Fibroblast of lung (primary cell): ENCODE measurements at regions not wholly inside any gene's neighbourhood (a gene's known extent, or its start where the extent isn't known, plus 50 kb on each side); places are given as distances from the start of the nearest gene placed in this dataset.

ENCODE experiments used
- DNase-seq, 2 donors: peaks; one replicate each; pipeline versions ENCODE4 v3.0.0 to v3.0.0-alpha.2; 2010; ENCODE audit warnings: low read depth in 2 of 2
- H2AFZ ChIP-seq: 2 replicates; pipeline ENCODE4 v1.5.1; 2012; ENCODE audit warnings: low read length, control low read depth, inconsistent platforms
- H3K27ac ChIP-seq: 2 replicates; pipeline ENCODE4 v1.5.1; 2011; ENCODE audit warnings: low read length, control low read depth; ENCODE audit not compliant: insufficient read depth
- H3K27me3 ChIP-seq: 2 replicates; pipeline ENCODE4 v1.5.1; 2011; ENCODE audit warnings: mild to moderate bottlenecking, low read length; ENCODE audit not compliant: control insufficient read depth, insufficient read depth
- H3K36me3 ChIP-seq: 2 replicates; pipeline ENCODE4 v1.5.1; 2011; ENCODE audit warnings: low read length; ENCODE audit not compliant: control insufficient read depth, insufficient read depth
- H3K4me1 ChIP-seq: 2 replicates; pipeline ENCODE4 v1.5.1; 2011; ENCODE audit warnings: low read length; ENCODE audit not compliant: control insufficient read depth, insufficient read depth; ENCODE audit errors: extremely low read depth
- H3K4me2 ChIP-seq: 2 replicates; pipeline ENCODE4 v1.5.1; 2011; ENCODE audit warnings: low read length, control low read depth; ENCODE audit not compliant: insufficient read depth; ENCODE audit errors: extremely low read depth
- H3K4me3 ChIP-seq, 4 experiments: fragments of 200-600 bp in 1 of 4; sonication (generic) in 1 of 4; replicated peaks in 1 of 4; 2 replicates each; pipeline ENCODE4 v1.5.1; 2011 to 2016; ENCODE audit warnings: low read length in 4 of 4, low read depth in 3 of 4, mild to moderate bottlenecking in 3 of 4, control low read depth in 2 of 4, inconsistent platforms in 1 of 4, mixed read lengths in 1 of 4; ENCODE audit not compliant: insufficient read depth in 1 of 4; ENCODE audit errors: control extremely low read depth in 1 of 4
- H3K79me2 ChIP-seq: 2 replicates; pipeline ENCODE4 v1.5.1; 2012; ENCODE audit warnings: mild to moderate bottlenecking, low read length, inconsistent platforms; ENCODE audit not compliant: control insufficient read depth, insufficient read depth
- H3K9ac ChIP-seq: 2 replicates; pipeline ENCODE4 v1.5.1; 2011; ENCODE audit warnings: mild to moderate bottlenecking, low read length, control low read depth; ENCODE audit not compliant: insufficient read depth
- H3K9me3 ChIP-seq: 2 replicates; pipeline ENCODE4 v1.5.1; 2012; ENCODE audit warnings: low read depth, low read length; ENCODE audit not compliant: control insufficient read depth, insufficient read depth
- H4K20me1 ChIP-seq: 2 replicates; pipeline ENCODE4 v1.5.1; 2011; ENCODE audit warnings: low read length; ENCODE audit not compliant: control insufficient read depth, insufficient read depth; ENCODE audit errors: extremely low read depth
- EZH2 ChIP-seq: IDR thresholded peaks from 2 replicates; pipeline ENCODE4 v1.5.1; 2012; ENCODE audit warnings: low read length, control low read depth, mild to moderate bottlenecking; ENCODE audit errors: missing control alignments
- TF ChIP-seq, protein P1 (sequence below), 2 donors: IDR thresholded peaks in 1 of 2; conservative IDR thresholded peaks in 1 of 2; 1 replicate in 1 of 2; 2 replicates in 1 of 2; pipeline ENCODE4 v1.5.1; 2011 to 2012; ENCODE audit warnings: low read length in 2 of 2, control low read depth in 1 of 2, inconsistent platforms in 1 of 2, low read depth in 1 of 2, mild to moderate bottlenecking in 1 of 2

DNA sequence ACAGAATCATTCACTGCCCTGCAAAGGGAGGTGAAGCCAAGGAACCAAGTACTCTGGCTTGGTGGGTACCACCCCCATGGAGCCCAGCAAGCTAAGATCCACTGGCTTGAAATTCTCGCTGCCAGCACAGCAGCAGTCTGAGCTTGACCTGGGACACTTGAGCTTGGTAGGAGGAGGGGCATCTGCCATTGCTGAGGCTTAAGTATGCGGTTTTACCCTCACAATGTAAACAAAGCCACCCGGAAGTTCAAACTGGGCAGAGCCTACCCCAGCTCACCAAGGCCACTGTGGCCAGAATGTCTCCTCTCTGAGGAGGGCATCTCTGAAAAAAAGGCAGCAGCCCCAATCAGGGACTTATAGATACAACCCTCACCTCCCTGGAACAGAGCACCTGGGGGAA, 1050.0 kb upstream of the GHITM start:
- H3K4me1 ChIP-seq: no peaks in the 10 kb centered on the region
- H3K36me3 ChIP-seq: no peaks in the 10 kb centered on the region
- H3K4me2 ChIP-seq: no peak overlapping the region
- no peak overlapping the region for H2AFZ ChIP-seq
- H3K27me3 ChIP-seq: no peaks in the 10 kb centered on the region
- H4K20me1 ChIP-seq: no peaks in the 10 kb centered on the region
- H3K9ac ChIP-seq: no peak overlapping the region
- no peak for DNase-seq
- no peaks in the 10 kb centered on the region for H3K79me2 ChIP-seq
- no peaks in the 10 kb centered on the region for H3K9me3 ChIP-seq
- no peak overlapping the region for H3K27ac ChIP-seq
- no peak overlapping the region for H3K4me3 ChIP-seq
- TF ChIP-seq EZH2: no peak
- TF ChIP-seq, protein P1, sequence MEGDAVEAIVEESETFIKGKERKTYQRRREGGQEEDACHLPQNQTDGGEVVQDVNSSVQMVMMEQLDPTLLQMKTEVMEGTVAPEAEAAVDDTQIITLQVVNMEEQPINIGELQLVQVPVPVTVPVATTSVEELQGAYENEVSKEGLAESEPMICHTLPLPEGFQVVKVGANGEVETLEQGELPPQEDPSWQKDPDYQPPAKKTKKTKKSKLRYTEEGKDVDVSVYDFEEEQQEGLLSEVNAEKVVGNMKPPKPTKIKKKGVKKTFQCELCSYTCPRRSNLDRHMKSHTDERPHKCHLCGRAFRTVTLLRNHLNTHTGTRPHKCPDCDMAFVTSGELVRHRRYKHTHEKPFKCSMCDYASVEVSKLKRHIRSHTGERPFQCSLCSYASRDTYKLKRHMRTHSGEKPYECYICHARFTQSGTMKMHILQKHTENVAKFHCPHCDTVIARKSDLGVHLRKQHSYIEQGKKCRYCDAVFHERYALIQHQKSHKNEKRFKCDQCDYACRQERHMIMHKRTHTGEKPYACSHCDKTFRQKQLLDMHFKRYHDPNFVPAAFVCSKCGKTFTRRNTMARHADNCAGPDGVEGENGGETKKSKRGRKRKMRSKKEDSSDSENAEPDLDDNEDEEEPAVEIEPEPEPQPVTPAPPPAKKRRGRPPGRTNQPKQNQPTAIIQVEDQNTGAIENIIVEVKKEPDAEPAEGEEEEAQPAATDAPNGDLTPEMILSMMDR (conservative IDR thresholded peaks at IDR 0.05 in 1 of 2, IDR thresholded peaks at IDR 0.05 in 1 of 2; ENCODE audit: low read depth in 1 of 2, low read length in 2 of 2): no peak

DNA sequence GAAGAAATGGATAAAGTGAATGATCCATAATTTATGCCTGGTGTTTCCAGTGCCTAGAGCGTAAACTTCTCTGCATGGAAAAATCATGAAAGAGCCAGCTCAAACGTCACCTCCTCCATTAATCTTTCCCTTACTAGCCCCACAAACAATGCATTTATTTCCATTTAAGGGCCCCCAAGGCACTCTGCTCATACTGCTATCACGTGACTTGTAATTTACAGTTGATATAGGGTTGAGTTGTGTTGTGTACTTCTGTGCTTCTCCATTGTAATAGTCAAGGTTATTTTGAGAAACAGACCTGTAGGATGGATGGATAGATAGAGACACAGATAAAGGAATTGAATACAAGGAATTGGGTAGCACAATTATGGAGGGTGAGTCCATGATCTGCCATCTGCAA, 1034.7 kb upstream of the GHITM start:
- no peaks in the 10 kb centered on the region for H3K27me3 ChIP-seq
- H3K9ac ChIP-seq: no peak overlapping the region
- no peak overlapping the region for H3K4me2 ChIP-seq
- H3K4me3 ChIP-seq: no peak overlapping the region
- DNase-seq: no peak
- H3K9me3 ChIP-seq: no peaks in the 10 kb centered on the region
- no peak overlapping the region for H2AFZ ChIP-seq
- H3K79me2 ChIP-seq: no peaks in the 10 kb centered on the region
- H3K36me3 ChIP-seq: no peaks in the 10 kb centered on the region
- H3K27ac ChIP-seq: no peak overlapping the region
- TF ChIP-seq, protein P1 (conservative IDR thresholded peaks at IDR 0.05 in 1 of 2, IDR thresholded peaks at IDR 0.05 in 1 of 2; ENCODE audit: low read depth in 1 of 2, low read length in 2 of 2): no peak
- TF ChIP-seq EZH2: no peak
- no peaks in the 10 kb centered on the region for H3K4me1 ChIP-seq
- H4K20me1 ChIP-seq: no peaks in the 10 kb centered on the region

DNA sequence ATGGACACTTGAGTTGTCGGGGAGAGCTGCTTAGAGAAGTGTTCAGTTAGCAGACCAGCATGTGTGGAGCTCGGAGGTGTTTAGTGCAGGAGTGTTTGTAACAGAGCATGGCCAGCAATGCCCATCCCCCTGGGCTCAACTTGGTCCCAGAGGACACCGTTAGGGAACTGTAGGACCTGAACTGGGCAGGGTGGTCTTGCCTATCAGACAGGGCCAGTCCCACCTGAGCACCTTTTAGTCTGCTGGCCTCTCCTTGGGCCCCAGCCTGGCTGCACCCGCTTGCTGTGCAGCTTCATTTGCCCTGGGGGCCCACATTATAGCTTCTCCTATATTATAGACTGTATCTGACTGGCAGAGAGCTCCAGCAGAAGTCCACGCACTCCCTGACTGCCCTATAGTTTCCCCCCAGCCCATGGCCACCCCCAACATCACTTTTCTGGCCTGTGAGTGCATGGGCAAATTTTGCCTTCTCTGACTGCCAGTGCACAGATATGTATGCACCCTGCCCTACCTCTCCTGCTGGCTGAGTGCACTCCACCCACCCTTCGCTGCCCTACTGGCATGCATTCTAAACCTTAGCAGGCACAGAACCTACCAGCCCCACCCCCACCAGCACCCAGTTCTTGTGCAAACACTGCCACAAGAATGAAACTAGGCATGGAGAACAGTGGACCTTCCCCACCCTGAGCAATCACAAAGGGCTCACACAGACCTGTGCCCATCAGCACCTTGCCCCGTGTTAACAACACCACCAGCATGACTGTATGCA, 1030.6 kb upstream of the GHITM start:
- no peaks in the 10 kb centered on the region for H3K9me3 ChIP-seq
- H3K27ac ChIP-seq: no peak overlapping the region
- H3K36me3 ChIP-seq: no peaks in the 10 kb centered on the region
- H2AFZ ChIP-seq: no peak overlapping the region
- H3K4me3 ChIP-seq: no peak overlapping the region
- TF ChIP-seq, protein P1 (conservative IDR thresholded peaks at IDR 0.05 in 1 of 2, IDR thresholded peaks at IDR 0.05 in 1 of 2; ENCODE audit: low read depth in 1 of 2, low read length in 2 of 2): no peak
- TF ChIP-seq EZH2: no peak
- no peak overlapping the region for H3K9ac ChIP-seq
- H3K27me3 ChIP-seq: no peaks in the 10 kb centered on the region
- no peak for DNase-seq
- no peaks in the 10 kb centered on the region for H4K20me1 ChIP-seq
- no peaks in the 10 kb centered on the region for H3K79me2 ChIP-seq
- H3K4me2 ChIP-seq: no peak overlapping the region
- H3K4me1 ChIP-seq: no peaks in the 10 kb centered on the region
